Ascending aorta (tissue), 2 donors: ENCODE measurements at regions not wholly inside any gene's neighbourhood (a gene's known extent, or its start where the extent isn't known, plus 50 kb on each side); places are given as distances from the start of the nearest gene placed in this dataset.

ENCODE experiments used
- DNase-seq, 2 donors: peaks; one replicate each; pipeline ENCODE4 v3.0.0-alpha.2; 2019; ENCODE audit warnings: low spot score in 2 of 2
- H3K27ac ChIP-seq, 2 donors: fragments of 200-600 bp; sonication (generic); one replicate each; pipeline ENCODE4 v1.5.1; 2016 to 2017; ENCODE audit warnings: mild to moderate bottlenecking in 1 of 2
- H3K27me3 ChIP-seq: fragments of 200-600 bp; sonication (generic); one replicate; pipeline ENCODE4 v1.5.1; 2017
- H3K36me3 ChIP-seq, 2 donors: fragments of 200-600 bp; sonication (generic); one replicate each; pipeline ENCODE4 v1.5.1; 2016
- H3K4me1 ChIP-seq, 2 donors: fragments of 200-600 bp; sonication (generic); one replicate each; pipeline ENCODE4 v1.5.1; 2016 to 2017; ENCODE audit warnings: mild to moderate bottlenecking in 1 of 2
- H3K4me3 ChIP-seq, 2 donors: fragments of 200-600 bp; sonication (generic); one replicate each; pipeline ENCODE4 v1.5.1; 2016 to 2017; ENCODE audit warnings: mild to moderate bottlenecking in 1 of 2
- H3K9me3 ChIP-seq, 2 donors: fragments of 200-600 bp; sonication (generic); one replicate each; pipeline ENCODE4 v1.5.1; 2016
- intact Hi-C: fragments of 100-400 bp; cut with DNase I; formaldehyde crosslinking; loops from one replicate; pipeline ENCODE4 v1.15.1; 2023
- TF ChIP-seq, protein P1 (sequence below), 3 experiments: fragments of 200-600 bp in 2 of 3; fragments of 450-650 bp in 1 of 3; sonication (generic) in 2 of 3; IDR thresholded peaks; one replicate each; pipeline ENCODE4 v1.5.1; 2016 to 2019; ENCODE audit warnings: antibody characterized with exemption in 3 of 3, mild to moderate bottlenecking in 1 of 3, moderate library complexity in 1 of 3

DNA sequence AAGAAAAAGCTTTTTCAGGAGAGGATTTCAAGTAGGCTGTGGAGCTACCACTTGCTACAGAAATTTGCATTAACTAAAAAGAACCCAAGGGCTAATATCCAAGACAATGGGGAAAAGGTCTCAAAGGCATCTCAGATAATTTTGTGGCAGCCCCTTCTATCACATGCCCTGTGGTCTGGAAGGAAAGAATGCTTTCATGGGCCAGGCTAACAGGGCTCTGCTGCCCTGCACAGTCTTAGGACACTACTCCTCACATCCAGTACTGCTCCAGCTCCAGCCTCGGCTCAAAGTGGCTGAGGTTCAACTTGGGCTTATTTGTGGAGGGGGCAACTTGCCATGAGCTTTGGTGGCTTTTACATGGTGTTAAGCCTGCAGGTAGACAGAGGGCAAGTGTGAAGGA is 1150.3 kb downstream of the CNTNAP5 start:
- no peak for DNase-seq
- H3K36me3 ChIP-seq = no peaks in the 10 kb centered on the region
- H3K9me3 ChIP-seq = no peaks in the 10 kb centered on the region
- intact Hi-C loops = no loop called here
- H3K27me3 ChIP-seq = no peaks in the 10 kb centered on the region
- no peak overlapping the region for H3K27ac ChIP-seq
- no peaks in the 10 kb centered on the region for H3K4me1 ChIP-seq
- TF ChIP-seq, protein P1, sequence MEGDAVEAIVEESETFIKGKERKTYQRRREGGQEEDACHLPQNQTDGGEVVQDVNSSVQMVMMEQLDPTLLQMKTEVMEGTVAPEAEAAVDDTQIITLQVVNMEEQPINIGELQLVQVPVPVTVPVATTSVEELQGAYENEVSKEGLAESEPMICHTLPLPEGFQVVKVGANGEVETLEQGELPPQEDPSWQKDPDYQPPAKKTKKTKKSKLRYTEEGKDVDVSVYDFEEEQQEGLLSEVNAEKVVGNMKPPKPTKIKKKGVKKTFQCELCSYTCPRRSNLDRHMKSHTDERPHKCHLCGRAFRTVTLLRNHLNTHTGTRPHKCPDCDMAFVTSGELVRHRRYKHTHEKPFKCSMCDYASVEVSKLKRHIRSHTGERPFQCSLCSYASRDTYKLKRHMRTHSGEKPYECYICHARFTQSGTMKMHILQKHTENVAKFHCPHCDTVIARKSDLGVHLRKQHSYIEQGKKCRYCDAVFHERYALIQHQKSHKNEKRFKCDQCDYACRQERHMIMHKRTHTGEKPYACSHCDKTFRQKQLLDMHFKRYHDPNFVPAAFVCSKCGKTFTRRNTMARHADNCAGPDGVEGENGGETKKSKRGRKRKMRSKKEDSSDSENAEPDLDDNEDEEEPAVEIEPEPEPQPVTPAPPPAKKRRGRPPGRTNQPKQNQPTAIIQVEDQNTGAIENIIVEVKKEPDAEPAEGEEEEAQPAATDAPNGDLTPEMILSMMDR (IDR thresholded peaks at IDR 0.05) = no peak
- H3K4me3 ChIP-seq = no peak overlapping the region

DNA sequence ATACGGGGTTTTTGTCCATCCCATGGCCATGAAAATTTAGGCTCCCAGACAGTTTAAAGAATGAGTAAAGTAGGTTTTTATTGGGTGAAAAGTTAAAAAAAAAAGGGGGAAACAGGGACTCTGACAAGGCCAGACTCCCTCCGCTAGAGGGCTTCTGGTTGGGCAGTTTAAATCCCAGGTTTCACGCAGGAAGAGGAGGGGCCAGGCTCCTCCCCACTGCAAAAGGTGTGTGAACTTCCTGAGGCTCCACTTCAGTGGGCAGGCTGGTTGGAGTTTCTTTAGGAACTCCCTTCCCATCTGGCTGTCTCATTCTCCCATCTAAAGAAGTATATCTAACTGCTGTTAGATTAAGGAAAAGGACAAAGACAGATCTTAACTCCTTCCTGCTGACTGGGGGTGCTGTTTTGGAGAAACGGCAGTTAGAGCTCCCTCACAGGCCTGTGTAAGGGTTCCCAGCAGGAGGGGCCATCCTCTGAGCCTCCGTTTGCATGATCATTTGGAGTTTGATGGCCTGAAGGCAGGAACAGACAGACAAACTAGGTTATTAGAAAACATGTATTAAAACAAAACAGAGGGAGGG is 1160.7 kb downstream of the CNTNAP5 start:
- Histone ChIP-seq H3K9me3 (no peaks in the 10 kb centered on the region), H3K4me3 (no peak overlapping the region), H3K36me3 (no peaks in the 10 kb centered on the region), H3K27me3 (no peaks in the 10 kb centered on the region), H3K4me1 (no peaks in the 10 kb centered on the region), H3K27ac (no peak overlapping the region)
- DNase-seq = no peak
- intact Hi-C loops = no loop called here
- TF ChIP-seq, protein P1 (IDR thresholded peaks at IDR 0.05) = no peak

DNA sequence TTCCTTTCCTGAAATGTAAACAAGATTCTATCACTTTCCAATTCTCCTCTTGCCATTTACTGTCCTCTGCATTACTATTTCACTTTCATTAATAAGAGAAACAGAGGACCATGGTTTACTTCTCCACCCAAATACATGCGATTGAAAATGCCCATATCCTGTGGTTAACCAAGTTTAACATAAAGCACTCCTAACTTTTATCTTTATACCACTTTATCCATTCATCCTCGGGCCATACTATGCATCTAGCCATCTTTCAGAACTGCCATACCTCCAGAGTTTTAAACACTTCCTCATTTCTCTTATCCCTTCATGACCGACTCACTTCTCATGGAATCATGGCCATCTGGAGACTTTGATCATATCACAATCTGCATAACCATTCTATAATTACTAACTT is 1182.3 kb downstream of the CNTNAP5 start:
- H3K4me3 ChIP-seq = no peak overlapping the region
- TF ChIP-seq, protein P1 (IDR thresholded peaks at IDR 0.05) = no peak
- no peaks in the 10 kb centered on the region for H3K4me1 ChIP-seq
- no peak for DNase-seq
- no peaks in the 10 kb centered on the region for H3K36me3 ChIP-seq
- intact Hi-C loops = no loop called here
- H3K9me3 ChIP-seq = no peaks in the 10 kb centered on the region
- no peak overlapping the region for H3K27ac ChIP-seq
- H3K27me3 ChIP-seq = no peaks in the 10 kb centered on the region

DNA sequence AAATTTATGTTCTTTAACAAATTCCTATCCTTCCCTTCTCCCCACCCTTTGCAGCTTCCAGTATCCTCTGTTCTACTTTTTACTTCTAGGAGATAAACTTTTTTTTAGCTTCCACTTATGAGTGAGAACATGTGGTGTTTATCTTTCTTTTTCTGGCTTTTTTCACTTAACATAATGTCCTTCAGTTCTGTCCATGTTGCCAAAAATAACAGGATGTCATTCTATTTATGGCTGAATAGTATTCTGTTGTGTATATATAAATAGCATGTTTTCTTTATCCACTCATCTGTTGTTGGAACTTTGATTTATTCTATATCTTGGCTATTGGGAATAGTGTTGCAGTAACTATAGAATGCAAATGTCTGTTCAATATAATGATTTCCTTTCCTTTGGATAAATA is 1191.2 kb downstream of the CNTNAP5 start:
- Histone ChIP-seq H3K27me3 (no peaks in the 10 kb centered on the region), H3K4me3 (no peak overlapping the region), H3K4me1 (no peaks in the 10 kb centered on the region), H3K36me3 (no peaks in the 10 kb centered on the region), H3K9me3 (peaks cover 0 to 8% of the 10 kb centered on the region in 2 donors), H3K27ac (no peak overlapping the region)
- TF ChIP-seq, protein P1 (IDR thresholded peaks at IDR 0.05) = no peak
- DNase-seq = no peak
- intact Hi-C loops = no loop called here

DNA sequence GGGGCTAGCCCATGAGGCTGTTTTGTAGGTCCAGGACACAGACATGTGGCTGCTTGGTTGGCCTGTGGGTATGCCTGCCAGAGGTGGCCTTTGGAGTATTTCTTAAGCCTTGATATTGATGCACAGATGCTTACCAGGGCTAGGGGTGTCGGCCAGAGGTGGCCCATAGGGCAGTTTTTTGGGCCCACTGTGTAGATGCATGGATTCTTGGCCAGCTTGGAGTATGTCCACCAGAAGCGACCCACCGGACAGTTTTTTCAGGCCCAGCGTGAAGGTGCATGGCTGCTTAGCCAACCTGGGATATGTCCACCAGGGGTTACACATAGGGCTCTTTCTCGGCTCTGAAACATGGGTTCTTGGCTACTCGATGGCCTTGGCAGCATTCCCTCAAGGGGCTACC is 1199.1 kb downstream of the CNTNAP5 start:
- H3K27ac ChIP-seq = no peak overlapping the region
- TF ChIP-seq, protein P1 (IDR thresholded peaks at IDR 0.05) = no peak
- H3K9me3 ChIP-seq = peaks cover 0 to 8% of the 10 kb centered on the region in 2 donors
- no peaks in the 10 kb centered on the region for H3K27me3 ChIP-seq
- intact Hi-C loops = no loop called here
- H3K4me1 ChIP-seq = no peaks in the 10 kb centered on the region
- H3K4me3 ChIP-seq = no peak overlapping the region
- no peak for DNase-seq
- H3K36me3 ChIP-seq = no peaks in the 10 kb centered on the region

DNA sequence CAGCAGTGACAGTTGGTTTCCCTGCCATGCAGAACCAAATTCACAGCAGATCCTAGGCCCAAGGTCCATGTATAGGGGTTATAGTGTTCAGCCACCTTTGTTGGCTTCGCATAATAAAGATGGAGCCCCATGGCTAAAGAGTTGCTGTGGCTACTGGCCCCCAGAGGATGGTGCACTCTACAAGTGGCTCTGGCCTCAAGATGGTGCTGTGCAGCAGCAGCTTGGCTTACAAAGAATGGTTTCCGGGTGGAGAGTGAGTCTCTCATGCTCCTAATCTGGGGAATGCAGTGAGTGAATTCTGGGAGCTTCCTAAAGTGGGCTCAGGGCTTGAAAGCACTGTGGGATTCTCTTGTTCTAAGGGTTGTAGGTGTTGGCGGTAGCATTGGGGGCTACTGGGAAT is 1199.7 kb downstream of the CNTNAP5 start:
- H3K4me1 ChIP-seq = no peaks in the 10 kb centered on the region
- H3K9me3 ChIP-seq = peaks cover 0 to 8% of the 10 kb centered on the region in 2 donors
- intact Hi-C loops = no loop called here
- no peaks in the 10 kb centered on the region for H3K27me3 ChIP-seq
- H3K4me3 ChIP-seq = no peak overlapping the region
- H3K36me3 ChIP-seq = no peaks in the 10 kb centered on the region
- no peak overlapping the region for H3K27ac ChIP-seq
- TF ChIP-seq, protein P1 (IDR thresholded peaks at IDR 0.05) = no peak
- no peak for DNase-seq
